Limb (tissue), 2 donors: ENCODE measurements at regions not wholly inside any gene's neighbourhood (a gene's known extent, or its start where the extent isn't known, plus 50 kb on each side); places are given as distances from the start of the nearest gene placed in this dataset.

Experiments used
- DNase-seq, 2 donors: peaks; one replicate each; pipeline ENCODE4 v3.0.0-alpha.2; 2016; ENCODE audit errors: extremely low spot score in 2 of 2

DNA sequence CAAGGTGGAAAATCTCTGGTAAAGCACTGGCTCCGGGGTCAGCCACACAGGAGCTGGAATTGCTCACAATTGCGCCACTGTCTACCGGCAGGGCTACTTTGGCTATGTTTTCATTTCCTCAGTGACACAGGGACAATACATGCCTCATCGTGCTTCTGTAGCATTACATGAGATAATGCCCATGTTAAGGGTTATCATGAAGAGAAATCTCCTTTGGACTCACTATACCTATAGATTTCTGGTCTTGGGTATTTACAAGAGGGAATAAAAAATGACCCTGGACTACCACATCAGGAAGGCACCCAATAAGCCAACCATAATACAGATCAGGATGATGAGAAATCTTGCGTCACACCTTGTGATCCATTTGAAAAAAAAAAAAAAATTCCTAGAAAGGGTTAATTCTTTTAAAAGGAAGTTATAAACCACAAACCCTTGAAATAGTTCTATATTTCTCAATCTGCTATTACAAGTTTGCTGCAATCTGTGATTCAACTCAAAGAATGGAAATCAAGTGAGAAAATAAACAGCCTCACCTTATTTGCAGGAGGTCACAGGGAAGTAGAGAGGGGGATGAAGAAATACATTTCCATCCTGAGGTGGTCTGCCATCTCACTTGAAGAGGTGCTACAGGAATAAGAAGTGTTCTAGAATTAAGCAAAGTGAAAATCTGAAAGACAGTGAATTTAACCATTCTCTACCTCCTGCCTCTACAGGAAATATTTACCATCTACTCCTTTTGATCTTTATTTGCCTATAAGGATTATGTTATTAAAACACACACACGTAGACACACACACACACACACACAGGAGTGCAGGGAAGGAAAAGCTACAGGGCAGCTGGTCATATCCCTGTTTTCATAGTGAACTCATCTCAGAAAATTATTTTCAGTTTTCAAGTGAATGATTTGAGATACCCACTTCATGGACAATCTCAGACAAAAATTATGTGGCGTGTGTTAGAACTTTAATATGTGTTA, 231.3 kb upstream of the CELF2 start:
- DNase-seq = no peak

DNA sequence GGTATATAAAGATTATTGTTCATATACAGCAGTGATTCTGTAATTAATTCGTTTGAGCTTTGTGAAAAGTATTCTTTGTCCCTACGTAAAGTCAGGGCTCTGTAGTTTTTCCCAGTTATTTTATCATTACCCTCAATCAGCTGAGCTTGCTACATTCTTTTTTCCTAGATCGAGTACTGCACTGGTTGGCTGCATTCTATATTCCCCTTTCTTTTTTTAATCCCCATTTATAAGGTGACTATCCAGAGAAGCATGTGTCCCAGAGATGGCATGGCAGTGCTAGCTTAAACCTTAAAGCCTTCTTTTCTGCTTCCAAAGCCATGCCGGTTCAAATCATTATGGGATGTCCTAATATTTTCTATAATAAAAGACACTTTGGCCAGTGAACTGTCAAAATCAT, 230.1 kb upstream of the CELF2 start:
- DNase-seq = no peak

DNA sequence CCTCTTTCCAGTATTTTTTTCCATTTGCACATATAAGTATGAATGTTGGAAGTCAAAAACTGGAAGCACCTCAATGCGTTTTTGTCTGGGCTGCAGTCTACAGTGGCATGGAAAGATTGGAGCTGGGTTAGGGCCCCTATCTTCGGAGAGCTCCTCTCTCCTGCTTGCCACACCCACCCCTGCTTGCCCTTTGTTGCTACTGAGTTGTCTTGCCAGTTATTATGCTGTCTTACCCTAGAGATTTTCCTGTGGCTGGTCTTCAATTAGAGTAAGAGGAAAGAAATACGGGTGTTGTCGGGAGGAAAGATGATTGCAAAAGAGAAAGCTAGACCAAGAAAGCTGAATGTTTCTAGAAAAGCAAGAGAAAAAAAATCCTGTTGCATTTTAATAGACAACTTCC, 228.9 kb upstream of the CELF2 start:
- DNase-seq = no peak

DNA sequence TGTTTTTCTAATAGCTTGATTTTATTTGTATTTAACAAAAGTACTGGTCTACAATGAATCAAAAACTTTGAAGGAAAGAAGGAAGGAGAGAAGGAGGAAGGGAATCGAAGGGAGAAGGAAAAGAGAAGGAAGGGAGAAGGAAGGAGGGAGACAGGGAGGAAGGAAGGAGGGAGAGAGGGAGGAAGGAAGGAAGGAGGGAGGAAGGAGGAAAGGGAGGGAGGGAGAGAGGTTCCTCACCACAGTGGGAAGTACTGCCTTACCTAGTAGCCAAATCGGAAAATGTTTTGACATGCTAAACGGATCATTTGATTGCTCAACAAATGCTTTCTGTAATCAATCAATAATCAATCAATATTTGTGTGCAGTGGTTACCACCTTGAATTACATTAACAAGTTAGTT, 225.8 kb upstream of the CELF2 start:
- DNase-seq = no peak

DNA sequence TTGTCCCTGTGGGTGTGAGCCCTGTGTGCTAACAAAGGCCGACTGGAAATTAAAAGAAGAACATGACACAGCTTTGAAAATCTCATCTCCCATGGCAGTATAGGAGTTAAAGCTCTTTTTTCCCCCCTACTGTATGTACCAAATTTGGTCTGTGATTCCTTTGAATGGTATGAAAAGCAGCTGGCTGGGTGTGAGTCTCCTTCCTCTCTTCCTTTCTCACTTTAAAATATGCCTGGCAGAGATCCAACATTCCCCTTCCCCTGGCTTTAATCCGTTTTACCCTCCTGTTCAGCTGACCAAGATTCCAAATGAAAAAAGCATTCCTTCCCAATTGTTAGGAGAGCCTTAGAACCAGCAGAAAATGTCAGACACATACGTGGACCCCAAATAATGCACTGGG, 225.0 kb upstream of the CELF2 start:
- DNase-seq = peak in 1 of 2 donors; percentile 76

DNA sequence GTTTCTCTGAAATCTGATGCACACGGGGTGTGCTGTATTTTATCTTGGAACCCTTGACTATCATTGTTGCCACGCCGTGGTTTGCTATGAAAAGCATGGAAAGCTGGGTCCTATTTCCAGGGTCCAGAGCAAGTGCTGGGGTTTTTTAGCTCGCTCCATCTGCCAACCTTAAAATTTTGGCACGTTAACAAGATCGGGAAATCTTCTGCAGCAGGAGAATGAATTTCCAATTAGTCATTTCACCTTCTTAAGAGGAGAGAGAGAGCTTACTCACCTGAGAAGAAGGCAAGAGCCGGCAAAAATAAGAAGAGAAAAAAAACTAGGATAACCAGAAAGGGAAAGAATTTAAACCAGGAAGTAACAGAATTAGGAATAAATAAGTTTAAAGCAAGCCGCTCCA, 223.6 kb upstream of the CELF2 start:
- DNase-seq = no peak

DNA sequence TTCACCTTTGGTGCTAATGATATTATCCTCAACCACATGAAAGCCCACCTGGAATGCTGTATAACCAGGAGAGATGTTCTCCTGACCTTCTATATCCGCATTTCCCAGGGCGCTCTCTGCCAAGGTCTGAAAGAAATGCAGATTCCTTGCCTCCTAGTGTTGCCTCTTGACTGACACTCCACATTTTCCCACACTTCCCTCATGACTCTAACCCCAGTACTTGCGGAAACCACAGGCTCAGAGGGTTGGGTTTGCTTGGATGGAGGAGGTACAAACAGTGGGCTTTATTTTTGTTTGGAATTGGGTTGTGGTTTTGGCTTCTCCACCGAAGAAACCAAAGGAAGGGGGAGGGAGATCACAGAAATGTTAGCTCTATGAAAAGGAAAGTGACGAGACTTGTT, 222.9 kb upstream of the CELF2 start:
- DNase-seq = no peak

DNA sequence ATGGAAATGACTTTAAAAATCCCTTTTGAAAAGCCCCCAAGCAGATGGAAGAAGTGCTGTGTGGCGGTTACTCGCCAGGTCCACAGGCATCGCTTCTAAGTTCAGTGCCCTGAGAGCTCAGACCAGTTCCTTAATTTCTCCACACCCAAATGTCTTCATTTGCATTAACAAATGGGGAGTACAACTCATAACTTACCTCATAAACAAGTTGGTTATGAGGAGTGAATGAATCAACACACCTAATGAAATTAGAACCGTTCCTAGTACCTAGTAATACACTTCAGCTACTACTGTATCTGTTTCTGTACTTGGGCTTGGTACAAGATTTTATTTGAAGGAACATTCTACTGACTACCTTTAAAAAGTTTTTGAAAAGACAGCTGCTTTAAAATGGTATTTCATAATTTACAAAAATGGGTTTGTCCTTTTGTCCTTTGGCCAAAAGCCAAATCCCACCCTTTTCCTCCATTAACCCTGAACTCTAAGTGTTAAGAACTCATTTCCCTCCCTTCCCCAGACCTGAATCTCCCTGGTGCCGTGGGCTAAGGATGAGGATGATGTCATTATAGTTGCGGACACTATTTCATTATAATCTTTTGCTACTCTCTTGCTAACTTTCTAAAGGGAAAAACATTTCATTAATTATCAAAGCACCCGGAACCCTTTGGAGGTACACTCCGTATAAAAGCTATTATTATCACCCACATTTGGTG, 221.5 kb upstream of the CELF2 start:
- peak in 1 of 2 donors; percentile 60 for DNase-seq

DNA sequence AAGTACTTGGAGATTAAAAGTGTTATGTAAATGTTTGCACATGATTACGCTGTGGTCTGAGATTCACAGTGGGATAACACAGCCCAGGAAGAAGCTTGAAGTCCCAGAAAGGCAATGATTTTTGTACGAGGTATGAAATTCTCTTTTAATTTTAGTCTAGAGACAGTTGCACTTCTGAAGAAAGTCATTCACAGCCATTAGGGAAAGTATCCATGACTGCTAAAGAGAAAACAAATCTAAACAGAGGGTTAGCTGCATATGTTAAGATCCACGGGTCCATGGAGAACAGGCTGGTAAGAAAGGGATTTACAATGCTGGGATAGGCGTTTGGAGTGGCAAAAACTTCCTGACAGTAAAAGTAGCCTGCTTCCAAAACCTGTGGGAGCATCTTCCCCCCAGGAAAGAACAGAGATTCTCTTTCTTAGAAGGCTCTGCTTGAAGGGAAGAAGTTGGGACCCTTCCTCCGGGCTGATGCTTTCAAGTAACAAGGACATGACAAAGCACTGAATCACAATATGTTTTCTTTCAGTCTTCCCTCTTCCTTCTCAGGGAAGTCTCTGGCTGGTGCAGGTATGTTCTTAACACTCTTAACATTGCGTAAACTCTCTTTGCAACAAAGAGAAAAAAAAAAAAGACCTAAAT, 220.8 kb upstream of the CELF2 start:
- DNase-seq = peak in 1 of 2 donors; percentile 51

DNA sequence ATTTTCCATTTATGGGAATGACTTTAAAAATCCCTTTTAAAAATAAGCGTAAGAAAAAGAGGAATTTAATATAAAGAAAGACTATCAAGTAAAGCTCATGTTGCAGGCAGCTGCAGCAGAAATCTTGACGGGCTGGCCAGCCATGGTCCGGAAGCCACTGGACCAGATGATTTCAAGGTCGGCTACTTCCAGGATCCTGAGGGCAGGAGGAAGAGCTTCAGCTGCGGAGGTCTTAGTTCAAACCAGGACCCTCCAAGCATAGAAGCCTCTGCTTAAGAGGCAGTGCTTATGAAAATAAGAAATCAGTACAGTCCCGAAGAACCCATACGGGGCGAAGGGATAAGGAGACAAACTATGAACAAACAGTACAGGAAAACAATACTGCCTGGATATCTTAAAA, 220.2 kb upstream of the CELF2 start:
- DNase-seq = no peak

DNA sequence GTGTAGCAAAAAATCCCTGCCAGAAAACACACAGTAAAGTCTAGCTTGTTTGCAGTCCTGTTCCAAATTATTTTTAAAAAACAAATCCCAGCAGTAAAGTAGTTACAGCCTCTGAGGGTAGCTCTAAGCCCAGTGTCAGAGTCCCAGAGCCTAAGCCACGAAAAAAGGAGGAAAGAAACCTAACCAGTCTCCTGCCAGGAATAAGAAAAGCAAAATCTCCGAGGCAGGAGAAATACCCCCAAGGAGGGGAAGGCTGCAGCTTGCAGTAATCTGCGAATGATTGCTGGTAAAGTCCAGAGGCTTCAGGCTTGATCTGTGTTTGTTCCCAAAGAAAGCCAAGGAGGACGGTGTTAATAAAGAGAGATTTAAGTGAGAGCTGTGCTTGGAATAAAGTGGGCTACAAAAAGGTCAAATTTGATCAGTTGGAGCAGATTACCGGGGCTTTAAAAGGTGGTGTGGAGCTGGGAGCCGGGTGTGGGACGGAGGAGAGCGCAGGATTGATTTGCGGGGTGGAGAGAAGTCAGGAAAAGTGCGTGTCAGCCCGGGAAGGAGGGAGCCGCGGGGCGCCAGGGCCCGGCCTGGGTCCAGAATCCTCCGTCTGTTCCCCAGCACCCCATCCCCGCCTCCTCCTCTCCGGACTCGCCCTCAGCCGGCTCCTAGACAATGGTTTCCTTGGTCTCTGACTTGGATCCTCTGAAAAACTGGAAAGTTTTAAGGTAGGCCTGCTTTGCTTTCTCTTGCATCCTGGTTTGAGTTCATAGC, 219.4 kb upstream of the CELF2 start:
- DNase-seq = peak; percentile 42 to 51

DNA sequence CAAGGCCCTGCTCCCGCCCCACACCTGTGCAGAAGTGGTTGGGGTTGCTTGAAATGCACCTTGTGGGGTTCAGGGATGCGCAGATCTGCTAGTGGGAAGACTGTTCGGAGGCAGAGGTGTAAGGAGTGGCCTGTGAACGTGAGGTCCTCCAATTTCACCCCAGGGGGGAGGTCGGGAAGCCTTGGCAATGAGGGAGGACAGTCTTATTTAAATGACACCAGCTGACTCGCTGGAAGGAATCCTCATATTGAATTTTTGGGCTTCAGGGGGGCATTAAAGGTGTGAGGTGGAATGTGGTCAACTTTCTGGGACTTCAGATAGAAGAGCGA, 218.8 kb upstream of the CELF2 start:
- DNase-seq = no peak

DNA sequence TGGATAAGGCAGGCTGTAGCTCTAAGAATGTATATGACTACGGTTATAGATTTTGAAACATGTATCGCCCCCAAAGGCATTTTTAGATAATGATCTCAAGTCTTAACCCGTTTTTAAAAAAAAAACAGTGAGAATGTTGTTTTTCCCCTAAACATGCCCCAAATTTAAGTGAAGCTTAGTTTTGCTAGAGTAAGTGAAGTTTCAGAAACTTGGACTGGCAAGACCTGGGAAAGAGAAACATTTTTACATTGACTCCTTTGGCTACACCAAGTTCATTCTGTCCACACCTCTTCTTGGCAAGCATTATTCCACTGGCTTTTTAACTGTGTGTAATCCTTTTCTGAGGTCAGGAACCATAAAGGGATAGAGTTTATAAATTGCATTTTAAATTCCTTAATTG, 216.7 kb upstream of the CELF2 start:
- DNase-seq = no peak

DNA sequence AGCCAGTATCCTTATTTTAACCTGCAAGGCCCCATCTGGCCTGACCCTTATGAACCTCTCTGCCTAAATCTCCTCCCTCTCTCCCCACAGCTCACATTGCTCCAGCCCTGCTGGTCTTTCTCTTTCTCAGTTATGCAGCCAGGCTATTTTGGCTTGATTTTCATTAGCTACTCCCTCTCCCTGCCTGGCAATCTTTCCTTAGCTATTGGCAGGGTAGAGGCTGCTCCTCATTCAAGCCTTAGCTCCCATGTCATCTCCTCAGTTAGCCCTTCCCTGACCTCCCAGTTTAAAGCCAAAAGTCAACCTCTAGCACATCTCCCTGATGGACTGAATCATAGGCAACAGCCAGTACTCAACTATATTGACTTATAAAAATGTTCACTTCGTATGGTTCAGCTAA, 214.4 kb upstream of the CELF2 start:
- DNase-seq = no peak

DNA sequence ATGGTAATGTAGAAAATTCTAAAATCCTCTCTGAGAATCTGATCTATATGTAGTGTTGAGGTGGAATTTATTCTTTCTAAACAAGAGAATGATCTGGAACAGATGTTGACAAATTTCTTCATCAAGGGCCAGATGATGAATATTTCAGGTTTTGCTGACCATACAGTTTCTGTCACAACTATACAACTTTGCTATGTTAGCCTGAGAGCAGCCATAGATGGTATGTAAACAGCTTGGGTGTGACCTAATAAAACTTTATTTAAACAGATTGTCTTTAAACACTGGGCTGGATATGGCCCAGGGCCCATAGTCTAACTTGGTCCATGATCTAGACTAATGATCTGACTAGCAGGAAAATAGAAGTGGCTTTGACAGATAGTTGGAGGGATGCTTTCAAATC, 213.6 kb upstream of the CELF2 start:
- DNase-seq = no peak

DNA sequence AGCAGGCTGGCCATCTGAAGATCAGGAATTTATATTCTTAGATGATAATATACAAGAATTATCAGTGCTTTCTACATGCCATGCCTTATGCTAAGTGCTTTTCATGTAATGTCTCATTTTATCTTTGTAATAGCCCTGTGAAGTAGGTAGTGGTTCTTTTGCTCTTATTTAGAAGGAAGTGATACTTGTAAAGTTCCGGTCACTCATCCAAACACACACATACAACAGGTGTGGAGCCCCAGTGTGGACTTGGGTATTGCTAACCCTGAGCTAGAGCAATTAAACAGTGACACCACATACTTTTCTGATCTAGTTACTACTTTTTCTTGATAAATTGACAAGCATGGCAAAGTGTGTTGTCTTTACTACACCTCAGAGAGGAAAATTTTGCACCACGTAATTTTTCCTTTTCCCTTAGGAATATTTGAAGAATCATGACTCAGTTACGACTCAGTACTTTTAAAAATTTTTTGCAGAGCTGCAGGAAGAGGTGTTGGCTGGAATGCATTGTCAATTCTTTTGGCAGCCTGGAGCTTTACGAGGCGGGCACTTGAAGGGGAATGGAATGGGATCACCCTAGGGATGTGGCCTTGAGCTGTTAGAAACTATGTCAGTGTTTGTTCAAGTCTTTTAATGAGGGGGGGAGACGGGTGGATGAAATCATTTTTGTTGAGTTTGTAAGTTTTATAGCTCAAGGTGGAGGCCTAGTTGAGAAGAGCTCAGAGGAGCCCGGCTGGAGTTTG, 212.5 kb upstream of the CELF2 start:
- DNase-seq = no peak

DNA sequence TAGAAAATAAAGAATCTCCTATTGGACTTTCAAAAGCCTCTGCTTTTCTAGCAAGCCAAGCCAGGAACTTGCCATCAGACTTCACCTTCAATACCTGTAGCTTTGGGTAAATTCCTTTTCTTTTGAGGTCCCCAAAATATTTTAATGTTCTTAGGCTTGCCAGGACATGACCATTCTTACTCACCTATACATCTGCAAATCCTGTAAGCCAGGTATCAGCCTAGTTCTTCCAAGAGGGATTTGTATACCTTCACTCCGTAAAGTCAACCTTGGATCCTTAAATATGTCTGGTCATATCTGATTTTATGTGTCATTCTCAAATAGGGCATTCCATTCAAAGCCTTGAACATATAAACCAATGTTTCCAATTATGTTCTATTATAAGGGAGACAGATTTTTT, 210.6 kb upstream of the CELF2 start:
- DNase-seq = no peak

DNA sequence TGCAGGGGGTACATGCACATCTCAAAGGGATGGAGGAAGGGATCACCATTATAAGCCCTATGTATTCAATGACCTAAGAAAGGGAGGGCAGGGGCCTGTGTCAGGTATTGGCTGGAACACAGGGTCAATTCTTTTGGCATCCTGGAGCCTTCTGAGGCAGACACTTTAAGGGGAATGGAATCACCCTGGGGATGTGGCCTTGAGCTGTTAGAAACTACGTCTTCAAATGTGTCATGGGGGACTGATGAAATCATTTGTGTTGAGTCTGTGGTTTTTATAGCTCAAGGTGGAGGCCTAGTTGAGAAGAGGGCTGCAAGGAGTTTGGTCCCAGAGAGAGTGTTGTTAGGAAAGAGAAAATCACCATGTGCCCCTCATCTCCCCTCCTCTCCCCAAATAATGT, 206.1 kb upstream of the CELF2 start:
- no peak for DNase-seq

DNA sequence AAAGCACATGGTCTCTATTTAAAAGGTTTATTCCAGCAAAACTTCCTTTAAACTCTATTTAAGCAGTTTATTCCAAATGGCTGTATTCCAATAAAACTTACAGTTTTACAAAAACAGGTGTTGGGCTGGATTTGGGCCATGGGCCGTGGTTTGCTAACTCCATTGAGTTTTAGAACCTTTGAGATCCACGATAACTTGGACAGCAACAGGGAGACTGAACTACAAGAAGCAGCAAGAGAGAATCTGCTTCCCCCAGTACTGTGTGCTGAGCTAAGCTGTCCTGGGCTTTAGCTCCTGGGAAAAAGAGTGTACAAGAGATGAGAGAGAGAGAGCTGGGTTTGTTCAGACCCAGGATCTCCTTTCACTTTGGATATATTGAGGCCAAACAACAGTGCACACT, 204.0 kb upstream of the CELF2 start:
- peak in 1 of 2 donors; percentile 72 for DNase-seq

DNA sequence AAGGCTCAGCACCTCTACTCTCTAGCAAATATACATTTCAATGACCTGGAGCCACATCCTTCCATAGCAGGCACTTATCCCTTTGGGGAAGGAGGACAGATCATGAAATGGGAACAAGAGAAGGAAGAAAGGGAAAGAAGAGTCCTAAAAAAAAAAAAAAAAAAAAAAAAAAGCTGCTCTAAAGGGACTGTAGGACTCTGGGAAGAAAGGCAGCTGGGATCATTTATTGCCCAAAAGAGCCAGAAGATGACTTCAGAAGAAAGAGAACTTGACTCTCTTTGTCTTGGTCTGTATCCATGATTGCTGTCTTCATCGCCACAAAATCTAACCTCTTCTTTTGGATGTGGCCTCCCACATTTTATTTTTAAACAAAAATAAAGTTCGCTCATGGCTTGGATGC, 203.6 kb upstream of the CELF2 start:
- no peak for DNase-seq

DNA sequence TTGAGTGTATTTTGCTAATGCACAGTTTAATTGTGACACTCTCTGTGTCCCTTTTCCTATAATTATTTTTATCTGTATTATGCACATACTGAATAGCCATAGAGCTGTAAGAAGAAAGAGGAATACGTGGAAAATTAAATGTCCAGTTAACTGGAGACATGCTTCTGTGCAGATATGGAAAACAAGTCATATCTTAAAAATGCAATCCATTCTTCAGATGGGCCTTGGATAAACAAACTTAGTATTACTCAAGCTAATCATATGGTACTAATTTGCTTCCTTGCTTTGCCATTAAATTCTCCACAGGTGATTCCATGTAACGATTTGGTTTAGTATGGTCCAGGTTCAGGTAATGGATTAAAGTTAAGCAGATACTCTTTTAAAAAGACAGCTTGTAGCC, 201.2 kb upstream of the CELF2 start:
- no peak for DNase-seq
